GM12892 (cell line): ENCODE measurements at regions not wholly inside any gene's neighbourhood (a gene's known extent, or its start where the extent isn't known, plus 50 kb on each side); places are given as distances from the start of the nearest gene placed in this dataset.

Source experiments
- POLR2A ChIP-seq: IDR thresholded peaks from 2 replicates; pipeline ENCODE4 v1.6.1; 2011; ENCODE audit warnings: low read depth, low read length, control low read depth
- POLR2AphosphoS5 ChIP-seq: IDR thresholded peaks from 2 replicates; pipeline ENCODE4 v1.6.1; 2011; ENCODE audit warnings: low read depth, low read length, control low read depth
- TAF1 ChIP-seq: IDR thresholded peaks from 2 replicates; pipeline ENCODE4 v1.6.1; 2011; ENCODE audit warnings: low read depth, mild to moderate bottlenecking, control low read depth, low read length, borderline replicate concordance

GRCh38 chr12:111072299-111072698 lies 151.9 kb upstream of the MYL2 start:
- no peak for TF ChIP-seq POLR2A
- no peak for TF ChIP-seq POLR2AphosphoS5
- TF ChIP-seq TAF1, result no peak
